GM18526 (cell line): ENCODE measurements at regions not wholly inside any gene's neighbourhood (a gene's known extent, or its start where the extent isn't known, plus 50 kb on each side); places are given as distances from the start of the nearest gene placed in this dataset.

Experiments used
- POLR2A ChIP-seq: IDR thresholded peaks from 3 replicates; pipeline ENCODE4 v1.6.1; 2011; ENCODE audit not compliant: insufficient read length; ENCODE audit errors: extremely low read depth

DNA sequence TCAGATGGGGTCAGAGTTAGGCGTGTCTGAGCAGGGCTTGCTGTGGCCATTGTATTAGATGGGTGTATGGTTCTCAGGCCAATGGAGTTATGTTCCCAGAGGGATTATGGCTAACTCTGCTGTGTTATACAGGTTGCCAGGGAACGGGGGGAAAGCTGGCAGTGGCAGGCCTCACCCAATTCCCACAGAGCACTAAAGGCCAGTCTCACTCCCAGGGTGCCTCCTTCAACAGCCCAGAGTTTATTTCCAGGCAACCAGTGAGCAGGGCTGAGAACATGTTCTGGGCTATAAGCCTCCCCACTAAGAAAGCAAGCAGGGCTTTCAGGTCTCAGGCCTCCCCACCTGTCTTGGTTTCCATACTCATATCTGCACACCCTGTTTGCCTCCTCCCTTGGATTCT, 597.9 kb downstream of the ZNF608 start:
- TF ChIP-seq POLR2A, result no peak

DNA sequence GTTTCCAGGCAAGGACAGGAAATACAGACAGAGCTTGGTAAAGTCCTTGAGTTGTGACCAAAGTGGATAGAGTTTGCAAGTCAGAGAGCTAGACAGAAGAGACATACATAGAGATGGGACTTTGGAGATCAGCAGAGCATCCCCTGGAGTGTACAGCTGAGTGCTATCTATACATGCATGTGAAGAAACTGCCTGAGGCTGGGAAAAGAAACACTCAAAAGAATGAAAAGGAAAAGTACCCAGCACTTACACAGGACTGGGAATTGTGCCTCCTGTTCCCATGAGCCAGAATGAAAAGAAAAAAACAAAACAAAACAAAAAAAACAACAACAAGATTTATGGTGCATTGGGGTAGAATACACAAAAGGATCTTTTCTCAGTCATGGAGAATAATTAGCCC, 606.4 kb downstream of the ZNF608 start:
- no peak for TF ChIP-seq POLR2A

DNA sequence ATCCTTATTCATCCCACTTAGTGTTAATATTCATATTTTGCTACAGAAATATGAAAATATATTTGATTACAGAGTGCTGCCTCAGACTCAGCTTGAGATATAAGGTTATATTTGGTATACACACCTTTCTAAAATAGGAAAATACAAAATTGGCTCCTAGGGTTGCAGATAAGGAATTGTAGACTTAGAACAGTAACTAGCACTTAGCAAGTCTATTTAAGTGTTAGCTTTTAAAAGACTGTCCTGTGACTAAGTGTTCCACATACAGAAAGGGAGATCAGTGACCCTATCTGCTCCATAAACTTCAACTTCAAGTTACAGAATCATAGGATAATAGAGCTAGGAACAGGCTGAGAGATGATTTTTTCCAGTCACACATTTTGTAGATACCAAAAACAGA, 607.0 kb downstream of the ZNF608 start:
- TF ChIP-seq POLR2A, result no peak

DNA sequence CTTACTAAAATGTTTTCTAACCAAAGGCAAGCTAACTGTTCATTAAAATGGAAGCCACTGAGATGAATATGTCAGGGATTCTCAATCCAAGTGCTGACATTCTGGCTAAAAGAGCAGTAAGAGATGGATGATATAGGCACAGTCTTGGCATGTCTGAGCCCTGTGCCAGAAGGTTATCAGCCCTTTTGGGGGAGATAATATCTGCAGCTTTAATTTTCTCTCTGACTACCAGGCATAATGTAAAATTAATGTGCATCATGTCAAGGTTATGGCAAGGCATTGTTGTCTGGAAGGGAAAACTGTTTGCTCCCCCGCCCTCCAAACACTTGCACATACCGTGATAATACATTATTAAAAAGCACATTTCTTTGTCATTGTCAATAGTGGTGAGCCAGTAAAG, 609.8 kb downstream of the ZNF608 start:
- TF ChIP-seq POLR2A, result no peak

DNA sequence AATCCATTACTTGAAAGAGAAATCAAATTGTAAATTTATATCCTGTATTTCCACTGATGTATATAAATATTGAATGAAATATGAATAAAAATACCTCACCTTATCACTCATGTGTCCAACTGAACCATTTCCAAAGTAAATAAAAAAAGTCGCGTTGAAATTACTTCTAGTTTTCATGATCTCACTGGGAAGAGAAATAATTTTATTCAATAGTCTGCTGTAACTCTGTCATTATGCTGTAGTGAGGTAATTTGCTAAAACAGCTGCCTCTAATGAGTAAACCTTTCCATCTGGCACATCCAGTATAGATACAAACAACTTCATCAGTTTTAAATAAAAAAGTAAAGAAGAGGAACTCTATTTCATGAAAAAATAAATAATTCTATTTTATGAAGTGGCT, 611.5 kb downstream of the ZNF608 start:
- TF ChIP-seq POLR2A, result no peak

DNA sequence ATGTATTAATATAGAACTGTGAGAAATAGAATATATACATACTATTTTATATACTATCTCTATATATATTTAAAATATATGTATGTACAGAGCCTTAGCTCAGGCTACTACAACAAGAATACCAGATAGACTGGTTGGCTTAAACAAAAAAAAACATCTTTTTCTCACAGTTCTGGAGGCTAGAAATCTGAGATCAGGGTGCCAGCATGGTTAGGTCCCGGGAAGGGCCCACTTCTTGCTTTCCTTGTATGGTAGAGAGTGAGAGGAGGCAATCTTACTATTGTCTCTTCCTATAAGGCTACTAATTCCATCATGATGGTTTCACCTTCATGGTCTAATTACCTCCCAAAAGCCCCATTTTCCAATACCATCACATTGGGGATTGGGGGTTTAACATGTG, 613.0 kb downstream of the ZNF608 start:
- no peak for TF ChIP-seq POLR2A

DNA sequence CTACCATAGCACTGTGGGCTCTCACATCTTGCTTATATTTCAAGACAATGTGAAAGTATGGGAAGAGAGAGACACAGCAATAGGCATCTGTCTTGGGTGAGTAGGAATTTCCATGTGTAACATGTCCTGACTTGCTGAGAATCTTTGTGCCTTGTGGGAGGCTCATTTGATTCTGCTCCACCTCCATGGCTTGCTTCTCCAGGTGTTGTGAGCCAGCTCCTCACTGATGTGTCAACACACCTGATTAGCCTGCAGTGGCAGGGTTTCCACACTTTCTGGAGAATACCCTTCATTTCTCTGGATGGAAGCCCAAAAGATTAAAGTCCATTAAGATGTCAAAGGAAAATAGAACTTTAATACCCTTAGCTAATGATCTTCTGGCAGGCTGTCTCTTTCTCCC, 613.6 kb downstream of the ZNF608 start:
- TF ChIP-seq POLR2A, result no peak

DNA sequence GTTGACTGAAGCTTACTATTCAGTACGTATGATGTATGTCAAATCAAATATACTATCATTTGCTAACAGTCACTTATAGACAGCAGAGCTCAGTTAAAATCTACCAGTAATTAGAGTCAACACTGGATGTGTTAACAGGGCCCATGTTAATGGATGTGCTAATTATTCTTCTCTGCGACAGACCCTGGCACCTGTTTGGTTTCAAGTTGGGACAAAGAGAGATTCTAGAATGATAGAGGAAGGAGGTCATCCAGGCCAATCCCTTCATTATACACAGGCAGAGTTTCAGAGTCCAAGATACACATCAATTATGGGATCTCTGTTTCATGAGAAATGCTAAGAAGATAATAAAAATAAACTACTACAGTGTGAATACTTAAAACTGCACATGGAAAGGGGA, 615.0 kb downstream of the ZNF608 start:
- TF ChIP-seq POLR2A, result no peak

DNA sequence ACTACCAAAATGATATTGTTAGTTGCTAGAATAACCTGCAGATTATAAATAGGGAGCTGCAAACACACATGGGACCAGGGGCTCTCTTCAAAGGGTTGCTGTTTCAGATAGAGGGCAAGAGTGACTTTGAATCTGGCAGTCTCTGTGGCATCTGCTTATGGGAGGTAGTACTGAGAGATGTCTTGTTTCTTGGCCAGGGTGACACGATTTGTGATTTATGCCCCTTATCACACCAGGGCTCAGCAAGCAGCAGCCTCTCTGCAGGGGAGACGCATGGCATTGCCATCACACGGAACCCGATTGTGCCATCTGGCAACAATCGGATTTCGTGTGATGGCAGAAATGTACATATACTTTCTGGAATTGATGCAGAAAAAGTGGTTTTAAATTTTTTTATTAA, 615.6 kb downstream of the ZNF608 start:
- no peak for TF ChIP-seq POLR2A

DNA sequence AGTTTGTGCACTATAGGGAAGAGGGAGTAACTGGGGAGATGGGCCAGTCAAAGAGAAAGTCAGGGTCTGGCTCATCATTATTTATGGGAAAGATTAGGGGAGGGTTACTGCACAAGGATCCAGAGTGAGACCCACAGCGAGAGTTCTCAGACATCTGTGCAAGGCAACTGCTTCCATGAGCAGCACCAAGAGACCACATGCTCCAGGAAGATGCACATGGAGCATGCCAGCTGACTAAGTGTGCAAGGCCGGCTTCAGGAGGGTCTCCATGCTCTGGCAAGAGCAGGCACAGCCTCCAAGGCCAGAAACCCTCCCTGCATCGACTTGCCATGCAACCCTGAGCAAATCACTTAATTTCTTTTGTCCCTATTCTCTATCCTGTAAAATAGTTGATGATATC, 616.9 kb downstream of the CSNK1G3 start:
- TF ChIP-seq POLR2A, result no peak

DNA sequence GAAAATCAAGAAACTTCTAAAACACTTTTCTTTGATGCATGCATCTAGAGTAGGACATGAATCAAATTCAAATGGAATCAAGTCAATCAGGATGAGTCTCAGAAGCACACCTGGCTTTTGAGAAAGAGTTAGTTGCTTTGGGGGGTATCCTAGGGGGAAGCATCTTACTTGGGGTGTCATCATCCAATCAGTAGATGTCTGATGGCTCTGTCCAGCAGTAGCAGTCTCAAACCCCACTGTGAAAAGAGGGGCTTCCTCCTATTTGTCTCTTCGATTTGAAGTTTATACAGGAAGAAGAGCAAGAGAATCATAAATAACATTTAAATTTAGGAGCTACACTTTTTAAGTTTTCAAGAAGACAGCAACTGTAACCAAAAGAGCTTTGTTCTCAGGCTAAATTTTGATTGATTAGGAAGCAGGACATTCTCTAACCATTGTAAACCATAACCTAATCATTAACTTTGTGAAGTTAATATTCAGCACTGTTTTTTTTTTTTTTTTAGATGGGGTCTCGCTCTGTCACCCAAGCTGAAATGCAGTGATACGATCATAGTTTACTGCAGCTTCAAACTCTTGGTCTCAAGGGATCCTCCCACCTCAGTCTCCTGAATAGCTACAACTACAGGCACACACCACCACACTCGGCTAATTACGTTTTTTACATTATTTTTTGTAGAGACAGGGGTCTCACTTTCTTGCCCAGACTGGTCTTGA, 614.7 kb downstream of the CSNK1G3 start:
- TF ChIP-seq POLR2A, result no peak

DNA sequence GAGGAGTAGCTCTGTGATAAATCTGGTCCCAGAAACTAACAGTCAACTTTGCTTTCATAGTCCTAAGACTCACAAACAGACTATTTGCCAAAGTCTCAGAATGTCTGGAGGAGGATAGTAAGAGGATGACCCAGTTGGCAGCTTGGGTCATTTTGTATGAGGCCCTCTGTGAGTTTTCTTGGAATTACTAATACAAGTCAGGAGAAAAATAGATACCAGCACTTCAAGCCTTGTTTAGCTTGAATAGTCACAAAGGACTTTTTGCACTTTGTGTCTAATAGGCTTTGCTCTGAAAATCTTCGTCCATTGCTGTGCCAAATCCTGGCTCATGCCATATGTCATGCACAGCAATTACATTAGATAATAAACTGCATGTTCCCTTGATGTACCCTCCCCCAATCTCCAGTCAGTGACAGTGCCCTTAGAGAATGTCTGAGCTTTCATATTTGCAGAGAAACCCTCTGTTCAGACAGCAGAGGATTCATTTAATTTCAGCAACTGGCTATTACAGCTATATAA, 612.8 kb downstream of the CSNK1G3 start:
- no peak for TF ChIP-seq POLR2A

DNA sequence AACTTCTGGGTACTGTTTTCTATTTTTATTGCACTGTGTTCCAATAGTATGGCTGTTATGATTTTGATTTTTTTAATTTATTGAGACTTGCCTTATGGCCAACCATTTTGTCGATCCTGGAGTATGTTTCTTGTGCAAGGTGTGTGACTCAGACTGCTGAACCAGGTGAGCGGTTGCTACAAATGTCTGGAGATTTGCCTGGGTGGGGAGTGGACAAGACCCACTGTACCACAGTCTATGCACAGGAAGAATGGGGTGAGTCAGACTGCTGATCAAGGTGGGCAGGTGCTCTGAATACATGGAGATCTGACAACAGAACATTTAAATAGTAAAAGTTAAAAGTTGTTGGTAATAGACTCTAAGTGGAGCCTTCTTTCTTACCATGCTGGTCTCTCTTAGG, 609.2 kb downstream of the CSNK1G3 start:
- TF ChIP-seq POLR2A, result no peak

DNA sequence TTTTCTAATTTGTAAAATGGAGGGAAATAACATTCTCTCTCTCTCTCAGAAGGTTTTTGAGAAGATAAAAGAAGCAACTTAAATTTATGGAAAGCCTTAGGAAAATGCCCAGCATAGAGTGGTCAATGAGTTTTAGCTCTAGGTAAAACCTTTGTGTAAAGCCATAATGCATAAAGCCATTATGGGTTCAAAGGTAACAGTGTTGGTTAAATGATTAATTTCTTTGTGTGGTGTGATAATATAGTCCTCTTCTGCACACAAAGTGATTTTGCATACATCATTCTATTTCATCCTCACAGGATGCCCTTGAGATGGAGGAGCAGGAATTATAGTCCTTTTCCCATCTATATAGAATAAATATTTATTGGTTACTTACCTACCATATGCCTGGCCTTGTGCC, 602.9 kb downstream of the CSNK1G3 start:
- no peak for TF ChIP-seq POLR2A

DNA sequence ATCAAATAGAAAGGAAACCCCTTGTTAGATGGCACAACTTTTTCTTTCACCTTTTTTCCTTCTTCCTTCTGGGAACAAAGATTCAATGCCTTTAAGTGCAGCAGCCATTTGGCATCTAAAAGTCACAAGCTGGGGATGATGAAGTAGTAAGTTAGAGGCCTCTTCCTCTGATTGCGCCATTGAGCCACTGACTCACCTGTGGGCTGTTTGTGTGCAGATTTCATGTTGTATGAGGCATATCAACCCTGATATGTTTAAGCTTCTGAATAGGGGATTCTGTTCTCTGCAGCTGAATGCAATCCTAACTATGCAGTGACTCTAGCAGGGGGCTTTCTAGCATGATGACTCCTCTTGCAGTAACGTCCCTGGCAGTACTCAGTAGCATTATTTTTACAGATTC, 599.9 kb downstream of the CSNK1G3 start:
- TF ChIP-seq POLR2A, result no peak

DNA sequence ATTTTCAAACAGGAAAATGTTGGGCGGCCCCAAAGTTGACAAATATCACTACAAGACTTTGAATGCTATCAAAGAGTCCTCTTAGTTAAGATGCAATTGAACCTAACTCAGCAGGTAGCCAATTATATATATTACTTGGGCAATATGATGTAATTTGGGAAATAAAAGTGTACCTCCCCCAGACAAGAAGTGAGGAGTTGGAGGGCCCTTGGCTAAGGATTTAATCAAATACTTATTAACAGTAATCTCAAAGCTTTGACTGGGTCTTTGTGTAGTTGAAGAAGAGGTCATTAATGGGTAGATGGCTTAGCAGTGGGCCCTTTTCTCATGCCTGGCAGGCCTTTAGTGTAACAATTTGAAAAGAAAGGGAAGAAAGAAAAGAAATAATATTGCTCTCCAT, 599.0 kb downstream of the CSNK1G3 start:
- no peak for TF ChIP-seq POLR2A

DNA sequence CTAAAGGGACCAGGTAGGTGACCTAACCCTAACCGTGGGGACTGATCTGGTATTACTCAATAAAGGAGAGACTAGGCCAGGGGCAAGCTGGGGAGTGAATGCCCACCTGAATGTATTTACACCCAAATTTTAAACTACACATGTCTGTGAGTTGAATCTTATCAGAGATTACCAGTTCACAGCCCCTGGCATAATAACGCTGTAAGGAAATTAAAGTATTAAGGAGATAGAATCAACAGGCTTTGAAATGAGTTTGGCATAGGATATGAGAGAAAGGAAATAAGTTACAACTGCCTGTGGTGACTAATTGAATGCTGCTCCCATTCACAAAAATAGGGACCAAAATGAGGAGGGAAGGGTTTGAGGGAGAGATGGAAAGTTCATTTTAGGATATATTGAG, 593.3 kb downstream of the CSNK1G3 start:
- no peak for TF ChIP-seq POLR2A
